ENCODE measurements at regions not wholly inside any gene's neighbourhood (a gene's known extent, or its start where the extent isn't known, plus 50 kb on each side); places are given as distances from the start of the nearest gene placed in this dataset.

DNA sequence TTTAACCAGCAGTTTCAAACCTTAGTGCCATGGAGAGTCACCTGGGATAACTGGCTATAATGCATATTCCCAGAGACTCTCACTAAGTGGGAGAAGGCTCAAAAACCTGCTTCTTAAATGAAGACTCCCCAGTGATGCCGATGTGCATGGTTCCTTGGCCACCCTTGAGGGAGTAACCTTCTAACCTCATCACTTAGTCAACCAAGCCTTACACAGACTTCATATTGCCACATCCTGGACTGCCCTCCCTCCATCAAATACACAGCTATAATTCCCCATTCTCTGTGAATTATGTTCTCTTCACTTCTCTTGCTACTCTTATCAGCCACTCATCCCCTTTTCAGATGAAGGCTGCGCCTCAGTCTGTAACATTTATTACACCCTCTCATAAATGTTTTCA, 462.9 kb upstream of the RGPD4 start:
- Mint-ChIP-seq H3K36me3 (no peaks in the 10 kb centered on the region), H3K27ac (no peak overlapping the region), H3K4me1 (no peaks in the 10 kb centered on the region), H3K9me3 (peaks cover 15% of the 10 kb centered on the region), H3K27me3 (ENCODE audit: low read depth) (no peaks in the 10 kb centered on the region), H3K4me3 (no peak overlapping the region)
- DNase-seq (ENCODE audit: low spot score) (no peak), ATAC-seq (no peak)
- POLR2A ChIA-PET = no interaction called here
- CTCF ChIA-PET = no interaction called here
- TF ChIP-seq ZNF423 (CRISPR knock-in tag; IDR thresholded peaks at IDR 0.05) = no peak
- TF ChIP-seq, protein P1, sequence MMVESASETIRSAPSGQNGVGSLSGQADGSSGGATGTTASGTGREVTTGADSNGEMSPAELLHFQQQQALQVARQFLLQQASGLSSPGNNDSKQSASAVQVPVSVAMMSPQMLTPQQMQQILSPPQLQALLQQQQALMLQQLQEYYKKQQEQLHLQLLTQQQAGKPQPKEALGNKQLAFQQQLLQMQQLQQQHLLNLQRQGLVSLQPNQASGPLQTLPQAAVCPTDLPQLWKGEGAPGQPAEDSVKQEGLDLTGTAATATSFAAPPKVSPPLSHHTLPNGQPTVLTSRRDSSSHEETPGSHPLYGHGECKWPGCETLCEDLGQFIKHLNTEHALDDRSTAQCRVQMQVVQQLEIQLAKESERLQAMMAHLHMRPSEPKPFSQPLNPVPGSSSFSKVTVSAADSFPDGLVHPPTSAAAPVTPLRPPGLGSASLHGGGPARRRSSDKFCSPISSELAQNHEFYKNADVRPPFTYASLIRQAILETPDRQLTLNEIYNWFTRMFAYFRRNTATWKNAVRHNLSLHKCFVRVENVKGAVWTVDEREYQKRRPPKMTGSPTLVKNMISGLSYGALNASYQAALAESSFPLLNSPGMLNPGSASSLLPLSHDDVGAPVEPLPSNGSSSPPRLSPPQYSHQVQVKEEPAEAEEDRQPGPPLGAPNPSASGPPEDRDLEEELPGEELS (CRISPR knock-in tag; IDR thresholded peaks at IDR 0.05) = no peak
- TF ChIP-seq, protein P2, sequence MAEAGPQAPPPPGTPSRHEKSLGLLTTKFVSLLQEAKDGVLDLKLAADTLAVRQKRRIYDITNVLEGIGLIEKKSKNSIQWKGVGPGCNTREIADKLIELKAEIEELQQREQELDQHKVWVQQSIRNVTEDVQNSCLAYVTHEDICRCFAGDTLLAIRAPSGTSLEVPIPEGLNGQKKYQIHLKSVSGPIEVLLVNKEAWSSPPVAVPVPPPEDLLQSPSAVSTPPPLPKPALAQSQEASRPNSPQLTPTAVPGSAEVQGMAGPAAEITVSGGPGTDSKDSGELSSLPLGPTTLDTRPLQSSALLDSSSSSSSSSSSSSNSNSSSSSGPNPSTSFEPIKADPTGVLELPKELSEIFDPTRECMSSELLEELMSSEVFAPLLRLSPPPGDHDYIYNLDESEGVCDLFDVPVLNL (CRISPR knock-in tag; IDR thresholded peaks at IDR 0.05; ENCODE audit: borderline replicate concordance, low read depth) = no peak
- TF ChIP-seq JUN (CRISPR knock-in tag; IDR thresholded peaks at IDR 0.05) = no peak
- TF ChIP-seq, protein P3, sequence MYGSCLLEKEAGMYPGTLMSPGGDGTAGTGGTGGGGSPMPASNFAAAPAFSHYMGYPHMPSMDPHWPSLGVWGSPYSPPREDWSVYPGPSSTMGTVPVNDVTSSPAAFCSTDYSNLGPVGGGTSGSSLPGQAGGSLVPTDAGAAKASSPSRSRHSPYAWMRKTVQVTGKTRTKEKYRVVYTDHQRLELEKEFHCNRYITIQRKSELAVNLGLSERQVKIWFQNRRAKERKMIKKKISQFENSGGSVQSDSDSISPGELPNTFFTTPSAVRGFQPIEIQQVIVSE (CRISPR knock-in tag; IDR thresholded peaks at IDR 0.05; ENCODE audit: borderline replicate concordance) = no peak
- no peak for TF ChIP-seq ZBTB21 (CRISPR knock-in tag; IDR thresholded peaks at IDR 0.05; ENCODE audit: borderline replicate concordance)
- TF ChIP-seq, protein P4, sequence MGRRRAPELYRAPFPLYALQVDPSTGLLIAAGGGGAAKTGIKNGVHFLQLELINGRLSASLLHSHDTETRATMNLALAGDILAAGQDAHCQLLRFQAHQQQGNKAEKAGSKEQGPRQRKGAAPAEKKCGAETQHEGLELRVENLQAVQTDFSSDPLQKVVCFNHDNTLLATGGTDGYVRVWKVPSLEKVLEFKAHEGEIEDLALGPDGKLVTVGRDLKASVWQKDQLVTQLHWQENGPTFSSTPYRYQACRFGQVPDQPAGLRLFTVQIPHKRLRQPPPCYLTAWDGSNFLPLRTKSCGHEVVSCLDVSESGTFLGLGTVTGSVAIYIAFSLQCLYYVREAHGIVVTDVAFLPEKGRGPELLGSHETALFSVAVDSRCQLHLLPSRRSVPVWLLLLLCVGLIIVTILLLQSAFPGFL (CRISPR knock-in tag; IDR thresholded peaks at IDR 0.05; ENCODE audit: borderline replicate concordance) = no peak

DNA sequence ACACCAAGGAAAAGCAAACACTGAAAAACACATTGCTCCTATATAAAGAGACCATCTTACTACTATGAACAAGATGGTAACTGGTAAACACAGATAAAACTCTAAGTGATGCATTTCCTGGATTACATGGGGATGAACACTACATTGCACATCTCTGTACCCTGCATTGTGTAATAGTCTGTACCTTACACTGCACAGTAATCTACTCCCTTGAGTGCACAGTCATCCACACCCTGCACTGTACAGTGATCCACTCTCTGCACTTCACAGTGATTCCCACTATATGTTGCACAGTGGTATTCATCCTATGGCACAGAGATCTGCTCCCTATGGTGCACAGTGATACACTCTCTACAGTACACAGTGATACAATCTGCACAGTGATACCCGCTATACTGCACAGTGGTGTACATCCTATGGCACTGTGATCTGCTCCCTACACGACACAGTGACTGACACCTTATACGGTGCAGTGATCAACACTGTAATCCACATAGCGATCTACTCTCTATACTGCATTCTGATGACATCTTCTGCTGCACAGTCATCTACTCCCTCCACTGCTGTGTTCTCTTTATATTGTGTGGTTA, 462.2 kb upstream of the RGPD4 start:
- ChIA-PET CTCF (no interaction called here), POLR2A (no interaction called here)
- peaks cover 18% of the 10 kb centered on the region for H3K9me3 Mint-ChIP-seq
- H3K27me3 Mint-ChIP-seq (ENCODE audit: low read depth) = no peaks in the 10 kb centered on the region
- no peak for ATAC-seq
- H3K4me3 Mint-ChIP-seq = no peak overlapping the region
- H3K27ac Mint-ChIP-seq = no peak overlapping the region
- H3K4me1 Mint-ChIP-seq = no peaks in the 10 kb centered on the region
- H3K36me3 Mint-ChIP-seq = no peaks in the 10 kb centered on the region
- no peak for TF ChIP-seq ATF1 (CRISPR knock-in tag; IDR thresholded peaks at IDR 0.05)
- TF ChIP-seq HMGA2 (CRISPR knock-in tag; IDR thresholded peaks at IDR 0.05) = no peak
- TF ChIP-seq, protein P5, sequence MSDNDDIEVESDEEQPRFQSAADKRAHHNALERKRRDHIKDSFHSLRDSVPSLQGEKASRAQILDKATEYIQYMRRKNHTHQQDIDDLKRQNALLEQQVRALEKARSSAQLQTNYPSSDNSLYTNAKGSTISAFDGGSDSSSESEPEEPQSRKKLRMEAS (CRISPR knock-in tag; IDR thresholded peaks at IDR 0.05) = no peak
- TF ChIP-seq, protein P6, sequence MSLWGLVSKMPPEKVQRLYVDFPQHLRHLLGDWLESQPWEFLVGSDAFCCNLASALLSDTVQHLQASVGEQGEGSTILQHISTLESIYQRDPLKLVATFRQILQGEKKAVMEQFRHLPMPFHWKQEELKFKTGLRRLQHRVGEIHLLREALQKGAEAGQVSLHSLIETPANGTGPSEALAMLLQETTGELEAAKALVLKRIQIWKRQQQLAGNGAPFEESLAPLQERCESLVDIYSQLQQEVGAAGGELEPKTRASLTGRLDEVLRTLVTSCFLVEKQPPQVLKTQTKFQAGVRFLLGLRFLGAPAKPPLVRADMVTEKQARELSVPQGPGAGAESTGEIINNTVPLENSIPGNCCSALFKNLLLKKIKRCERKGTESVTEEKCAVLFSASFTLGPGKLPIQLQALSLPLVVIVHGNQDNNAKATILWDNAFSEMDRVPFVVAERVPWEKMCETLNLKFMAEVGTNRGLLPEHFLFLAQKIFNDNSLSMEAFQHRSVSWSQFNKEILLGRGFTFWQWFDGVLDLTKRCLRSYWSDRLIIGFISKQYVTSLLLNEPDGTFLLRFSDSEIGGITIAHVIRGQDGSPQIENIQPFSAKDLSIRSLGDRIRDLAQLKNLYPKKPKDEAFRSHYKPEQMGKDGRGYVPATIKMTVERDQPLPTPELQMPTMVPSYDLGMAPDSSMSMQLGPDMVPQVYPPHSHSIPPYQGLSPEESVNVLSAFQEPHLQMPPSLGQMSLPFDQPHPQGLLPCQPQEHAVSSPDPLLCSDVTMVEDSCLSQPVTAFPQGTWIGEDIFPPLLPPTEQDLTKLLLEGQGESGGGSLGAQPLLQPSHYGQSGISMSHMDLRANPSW (CRISPR knock-in tag; conservative IDR thresholded peaks at IDR 0.05; ENCODE audit: low read depth) = no peak
- no peak for TF ChIP-seq SP1 (CRISPR knock-in tag; conservative IDR thresholded peaks at IDR 0.05)
- no peak for TF ChIP-seq CREB1 (CRISPR knock-in tag; IDR thresholded peaks at IDR 0.05)
- TF ChIP-seq, protein P3 (CRISPR knock-in tag; IDR thresholded peaks at IDR 0.05; ENCODE audit: borderline replicate concordance) = no peak
- no peak for TF ChIP-seq RELA (CRISPR knock-in tag; IDR thresholded peaks at IDR 0.05; ENCODE audit: borderline replicate concordance)
- no peak for TF ChIP-seq JAZF1 (CRISPR knock-in tag; IDR thresholded peaks at IDR 0.05)
- no peak for TF ChIP-seq ZBTB21 (CRISPR knock-in tag; IDR thresholded peaks at IDR 0.05; ENCODE audit: borderline replicate concordance)
- no peak for TF ChIP-seq ZNF121 (CRISPR knock-in tag; IDR thresholded peaks at IDR 0.05)
- TF ChIP-seq OVOL2 (CRISPR knock-in tag; IDR thresholded peaks at IDR 0.05; ENCODE audit: borderline replicate concordance) = no peak
- no peak for TF ChIP-seq SMAD3 (CRISPR knock-in tag; IDR thresholded peaks at IDR 0.05; ENCODE audit: borderline replicate concordance)
- no peak for TF ChIP-seq RORB (CRISPR knock-in tag; IDR thresholded peaks at IDR 0.05)
- TF ChIP-seq, protein P7, sequence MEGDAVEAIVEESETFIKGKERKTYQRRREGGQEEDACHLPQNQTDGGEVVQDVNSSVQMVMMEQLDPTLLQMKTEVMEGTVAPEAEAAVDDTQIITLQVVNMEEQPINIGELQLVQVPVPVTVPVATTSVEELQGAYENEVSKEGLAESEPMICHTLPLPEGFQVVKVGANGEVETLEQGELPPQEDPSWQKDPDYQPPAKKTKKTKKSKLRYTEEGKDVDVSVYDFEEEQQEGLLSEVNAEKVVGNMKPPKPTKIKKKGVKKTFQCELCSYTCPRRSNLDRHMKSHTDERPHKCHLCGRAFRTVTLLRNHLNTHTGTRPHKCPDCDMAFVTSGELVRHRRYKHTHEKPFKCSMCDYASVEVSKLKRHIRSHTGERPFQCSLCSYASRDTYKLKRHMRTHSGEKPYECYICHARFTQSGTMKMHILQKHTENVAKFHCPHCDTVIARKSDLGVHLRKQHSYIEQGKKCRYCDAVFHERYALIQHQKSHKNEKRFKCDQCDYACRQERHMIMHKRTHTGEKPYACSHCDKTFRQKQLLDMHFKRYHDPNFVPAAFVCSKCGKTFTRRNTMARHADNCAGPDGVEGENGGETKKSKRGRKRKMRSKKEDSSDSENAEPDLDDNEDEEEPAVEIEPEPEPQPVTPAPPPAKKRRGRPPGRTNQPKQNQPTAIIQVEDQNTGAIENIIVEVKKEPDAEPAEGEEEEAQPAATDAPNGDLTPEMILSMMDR (IDR thresholded peaks at IDR 0.05) = no peak
- TF ChIP-seq CBFB (CRISPR knock-in tag; IDR thresholded peaks at IDR 0.05; ENCODE audit: low read depth) = no peak
- DNase-seq (ENCODE audit: low spot score) = no peak
